Spleen (tissue), 7 donors: ENCODE measurements at regions not wholly inside any gene's neighbourhood (a gene's known extent, or its start where the extent isn't known, plus 50 kb on each side); places are given as distances from the start of the nearest gene placed in this dataset.

Experiments used
- CTCF ChIP-seq, 11 experiments: fragments of 200-600 bp in 7 of 11; fragments of 450-650 bp in 4 of 11; sonication (generic) in 4 of 11; IDR thresholded peaks in 8 of 11; conservative IDR thresholded peaks in 3 of 11; 1 replicate in 7 of 11; 2 replicates in 4 of 11; pipeline versions ENCODE4 v1.4.0 to v1.8.0; 2016 to 2021; ENCODE audit warnings: antibody characterized with exemption in 11 of 11, inconsistent platforms in 4 of 11, mild to moderate bottlenecking in 1 of 11
- POLR2A ChIP-seq, 3 donors: fragments of 450-650 bp; IDR thresholded peaks; one replicate each; pipeline ENCODE4 v1.5.1; 2017; ENCODE audit warnings: antibody characterized with exemption in 3 of 3, mild to moderate bottlenecking in 1 of 3
- POLR2AphosphoS5 ChIP-seq, 3 donors: sonication (generic); formaldehyde crosslinking; IDR thresholded peaks; one replicate each; pipeline ENCODE4 v1.5.1; 2017; ENCODE audit warnings: antibody characterized with exemption in 3 of 3
- donor health status: DM: no; HTN: no; CAD: no; lungs with moderate emphysema.
- donor health status: DM: no; HTN: no; CAD: no.
- donor health status: DM: no; HTN: no; CAD: no.

- TF ChIP-seq CTCF (IDR thresholded peaks at IDR 0.05 in 8 of 11, conservative IDR thresholded peaks at IDR 0.05 in 3 of 11) (no peak), POLR2A (IDR thresholded peaks at IDR 0.05) (no peak), POLR2AphosphoS5 (IDR thresholded peaks at IDR 0.05) (no peak)
Measured at GRCh38 chr9:89811356-89811755, 206.5 kb downstream of the GADD45G start.
